ENCODE measurements at regions not wholly inside any gene's neighbourhood (a gene's known extent, or its start where the extent isn't known, plus 50 kb on each side); places are given as distances from the start of the nearest gene placed in this dataset.

DNA sequence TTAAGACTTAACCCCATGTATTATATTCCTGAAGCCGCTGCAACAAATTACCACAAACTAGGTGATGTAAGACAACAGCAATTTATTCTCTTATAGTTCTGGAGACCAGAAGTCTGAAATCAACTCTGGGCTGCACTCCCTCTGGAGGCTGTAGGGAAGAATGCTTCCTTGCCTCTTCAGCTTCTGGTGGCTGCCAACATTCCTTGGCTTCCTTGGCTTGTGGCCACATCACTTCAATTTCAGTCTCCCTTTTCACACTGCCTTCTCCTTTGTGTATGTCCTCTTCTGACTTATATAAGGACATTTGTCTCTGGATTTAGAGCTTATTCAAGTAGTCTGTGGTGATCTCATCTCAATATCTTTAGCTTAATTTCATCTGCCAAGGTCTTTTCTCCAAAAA is 141.6 kb downstream of the DHX35 start:
- no peak for DNase-seq (ENCODE audit: low spot score)

DNA sequence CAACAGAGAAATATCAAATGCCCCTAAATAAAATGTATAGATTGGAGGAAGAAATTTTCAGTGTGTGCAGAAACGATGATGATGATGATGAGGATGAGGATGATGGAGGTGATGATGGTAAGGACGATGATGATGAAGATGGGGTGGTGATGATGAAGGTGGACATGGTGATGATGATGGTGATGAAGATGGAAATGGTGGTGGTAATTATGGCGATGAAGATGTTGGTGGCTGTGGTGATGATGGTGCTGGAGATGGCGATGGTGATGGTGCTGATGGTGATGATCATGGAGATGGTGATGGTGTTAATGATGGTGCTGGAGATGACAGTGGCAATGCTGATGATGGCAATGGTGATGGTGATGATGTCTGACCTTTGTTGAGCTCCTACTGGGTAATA is 141.2 kb downstream of the DHX35 start:
- DNase-seq (ENCODE audit: low spot score): no peak

DNA sequence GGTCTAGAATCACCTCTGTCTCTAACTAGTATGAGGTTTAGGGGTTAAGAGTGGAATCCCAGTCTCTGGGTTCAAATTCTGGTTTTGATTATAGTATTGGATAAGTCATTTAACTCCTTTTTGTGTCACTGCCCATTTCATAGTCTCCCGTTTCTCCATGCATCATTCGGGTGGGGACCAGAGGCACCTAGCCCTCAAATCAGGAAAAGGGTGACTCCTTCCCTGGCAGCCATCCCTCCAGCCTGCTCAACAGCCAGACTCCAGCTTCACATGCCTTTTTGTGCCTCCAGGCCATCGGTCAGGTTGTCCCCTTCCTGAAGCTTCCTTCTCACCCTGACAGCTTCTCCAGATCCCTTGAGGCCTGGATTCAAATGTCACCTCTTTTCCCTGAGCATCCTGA is 139.8 kb downstream of the DHX35 start:
- no peak for DNase-seq (ENCODE audit: low spot score)

DNA sequence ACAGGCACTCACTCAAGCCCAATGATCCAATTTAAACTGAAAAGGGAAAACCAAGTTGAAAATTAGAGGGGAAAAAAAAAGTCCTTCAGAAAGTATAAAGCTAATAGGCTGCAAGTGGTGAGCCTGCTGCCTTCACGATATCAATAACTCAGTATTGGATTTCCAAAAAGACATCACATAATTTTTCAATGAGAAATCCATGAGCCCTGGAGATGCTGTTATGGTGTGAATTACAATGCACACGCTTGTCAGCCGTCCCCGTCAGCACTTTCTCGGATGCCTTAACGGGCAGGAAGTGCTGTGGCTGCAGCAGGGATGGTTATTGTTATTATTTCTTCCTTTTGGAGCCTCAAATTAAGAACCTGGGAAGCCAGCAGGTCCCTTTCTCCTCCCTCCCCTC is 138.5 kb downstream of the DHX35 start:
- DNase-seq (ENCODE audit: low spot score): no peak

DNA sequence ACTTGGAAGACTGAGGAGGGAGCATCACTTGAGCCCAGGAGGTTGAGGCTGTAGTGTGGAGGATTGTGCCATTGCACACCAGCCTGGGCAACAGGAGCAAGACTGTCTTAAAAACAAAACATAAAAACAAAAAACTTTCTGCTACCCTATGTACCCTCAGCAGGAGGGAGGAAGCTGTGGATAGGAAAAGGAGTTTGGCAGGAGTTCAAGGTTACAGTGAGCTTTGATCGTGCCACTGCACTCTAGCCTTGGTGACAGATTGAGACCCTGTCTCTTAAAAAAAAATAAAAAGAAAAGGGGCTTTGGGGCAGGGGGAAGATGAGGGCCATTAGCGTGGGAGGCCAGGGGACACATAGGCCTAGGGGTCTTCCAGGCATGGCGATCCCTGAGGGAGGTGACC is 135.7 kb downstream of the DHX35 start:
- DNase-seq (ENCODE audit: low spot score): no peak

DNA sequence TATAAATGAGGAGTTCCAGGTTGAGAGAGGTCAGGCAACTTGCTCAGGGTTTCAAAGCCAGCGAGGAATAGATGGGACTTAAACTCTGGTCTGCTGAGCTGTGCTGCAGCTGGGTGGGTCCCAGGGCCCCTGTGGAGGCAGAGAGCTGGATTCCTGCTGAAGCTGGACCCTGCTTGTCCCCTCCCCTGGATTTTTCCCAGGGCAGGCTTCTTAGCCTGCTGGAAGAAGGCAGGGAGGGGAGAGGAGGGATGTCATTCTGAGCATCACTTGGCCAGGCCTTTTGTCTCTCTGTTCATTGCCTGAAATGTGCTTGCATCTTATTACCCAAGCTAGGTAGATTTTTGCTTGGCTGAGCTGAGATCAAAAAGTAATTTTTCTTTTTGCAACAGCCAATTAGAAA is 133.7 kb downstream of the DHX35 start:
- DNase-seq (ENCODE audit: low spot score): no peak

DNA sequence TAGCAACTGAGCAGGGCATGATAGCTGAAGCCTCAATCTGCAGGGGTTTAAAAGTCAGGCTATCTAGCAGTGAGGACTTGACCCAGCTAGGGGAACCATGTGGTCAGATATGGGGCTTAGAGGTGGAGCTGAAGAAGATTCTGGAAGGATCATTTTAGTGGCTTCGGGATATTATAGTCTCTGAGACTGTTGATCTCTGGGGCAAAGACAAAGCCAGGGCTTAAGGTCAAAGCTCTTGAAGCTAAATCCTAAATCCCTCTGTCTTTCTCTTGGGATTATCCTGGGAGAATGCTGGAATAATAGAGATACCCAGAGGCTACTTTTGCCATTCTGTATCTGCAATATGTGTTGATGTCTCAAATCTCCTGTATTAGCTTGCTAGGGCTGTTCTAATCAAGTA is 132.2 kb downstream of the DHX35 start:
- DNase-seq (ENCODE audit: low spot score): no peak

DNA sequence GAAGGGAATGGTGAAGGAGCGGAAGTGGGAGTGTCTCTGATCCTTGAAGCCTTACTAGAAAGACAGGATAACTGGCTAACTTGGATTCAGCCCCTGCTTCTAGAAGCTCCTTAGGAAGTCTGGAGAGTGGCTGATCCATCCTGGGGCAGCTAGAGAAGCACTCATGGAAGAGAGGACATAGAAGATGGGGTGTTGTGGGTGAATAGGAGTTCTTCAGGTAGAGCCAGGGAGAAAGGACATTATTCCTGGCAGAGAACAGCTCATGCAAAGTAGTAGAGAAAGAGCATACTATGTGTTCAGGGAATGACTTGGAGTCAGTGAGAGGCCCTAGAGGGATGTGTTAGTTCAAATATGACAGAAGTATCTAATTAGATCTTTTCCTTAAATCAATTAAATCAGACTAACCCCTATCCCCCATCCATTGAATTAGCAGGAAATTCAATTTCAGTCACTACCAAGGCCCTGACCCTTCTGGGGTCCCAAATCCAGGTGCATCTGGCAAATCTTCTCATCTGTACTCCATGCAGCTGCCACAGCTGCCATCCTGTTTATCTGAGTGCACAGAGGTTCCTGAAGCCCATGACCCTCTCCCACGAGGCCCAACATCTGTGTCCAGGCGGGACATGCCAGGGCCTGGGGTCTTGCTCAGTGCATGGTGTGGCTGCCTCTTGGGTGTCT is 130.7 kb downstream of the DHX35 start:
- DNase-seq (ENCODE audit: low spot score): no peak

DNA sequence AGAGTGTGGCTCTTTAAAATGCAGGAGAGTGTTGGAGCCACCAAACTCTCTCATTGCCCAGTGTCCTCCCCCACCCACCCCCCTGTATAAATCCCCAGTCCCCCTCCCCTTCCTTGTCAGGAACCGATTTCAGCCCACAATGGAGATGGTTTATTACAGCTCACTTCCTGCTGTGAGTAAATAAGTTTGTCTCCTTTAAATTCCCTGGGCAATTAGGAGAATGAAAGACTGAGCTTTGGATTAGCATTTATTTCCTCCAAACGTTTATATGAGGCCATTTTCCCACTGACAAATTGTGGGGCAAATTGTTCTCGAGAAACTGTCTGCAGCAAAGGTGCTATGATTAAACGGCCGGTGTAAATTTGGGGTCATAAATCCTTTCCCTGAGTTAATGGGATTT is 128.8 kb downstream of the DHX35 start:
- DNase-seq (ENCODE audit: low spot score): no peak

DNA sequence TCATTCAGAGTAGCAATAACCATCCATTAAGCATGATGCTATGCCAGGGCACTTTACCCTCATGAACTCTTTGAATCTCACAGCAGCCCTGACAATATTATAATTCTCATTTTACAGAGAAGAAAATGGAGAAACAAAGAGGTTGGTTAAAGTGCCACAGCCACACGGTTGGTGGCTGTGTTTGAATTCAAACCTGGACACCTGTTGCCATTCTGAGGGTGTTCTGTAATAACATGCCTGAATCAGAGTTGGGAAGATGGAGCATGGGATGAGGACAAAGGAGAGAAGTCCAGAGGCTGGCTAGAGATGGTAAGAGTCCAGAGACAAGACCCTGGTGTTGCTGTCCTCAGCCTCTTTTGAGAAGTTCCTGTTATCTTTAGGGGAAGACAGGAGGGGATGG is 127.7 kb downstream of the DHX35 start:
- no peak for DNase-seq (ENCODE audit: low spot score)
